ENCODE measurements at regions not wholly inside any gene's neighbourhood (a gene's known extent, or its start where the extent isn't known, plus 50 kb on each side); places are given as distances from the start of the nearest gene placed in this dataset.

DNA sequence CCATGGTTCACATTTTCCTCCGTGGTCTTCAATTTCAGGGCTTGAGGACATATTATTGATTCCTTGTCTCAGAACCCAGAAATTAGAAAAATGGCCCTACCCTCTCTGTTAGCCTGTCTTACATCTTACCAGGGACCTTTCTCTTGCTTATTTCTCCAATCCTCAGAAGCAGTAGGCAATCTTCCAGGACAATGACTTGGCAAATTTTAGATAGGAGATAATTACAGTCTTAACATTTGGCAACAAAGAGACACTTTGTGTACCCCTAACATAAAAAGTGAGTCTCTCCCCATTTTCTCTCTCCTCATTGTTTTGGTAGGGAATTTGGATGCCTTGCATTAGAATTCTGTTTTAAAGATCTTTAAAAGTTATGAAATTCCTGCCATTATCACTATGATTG is 778.1 kb upstream of the SLIT2 start:
- TF ChIP-seq, protein P1, sequence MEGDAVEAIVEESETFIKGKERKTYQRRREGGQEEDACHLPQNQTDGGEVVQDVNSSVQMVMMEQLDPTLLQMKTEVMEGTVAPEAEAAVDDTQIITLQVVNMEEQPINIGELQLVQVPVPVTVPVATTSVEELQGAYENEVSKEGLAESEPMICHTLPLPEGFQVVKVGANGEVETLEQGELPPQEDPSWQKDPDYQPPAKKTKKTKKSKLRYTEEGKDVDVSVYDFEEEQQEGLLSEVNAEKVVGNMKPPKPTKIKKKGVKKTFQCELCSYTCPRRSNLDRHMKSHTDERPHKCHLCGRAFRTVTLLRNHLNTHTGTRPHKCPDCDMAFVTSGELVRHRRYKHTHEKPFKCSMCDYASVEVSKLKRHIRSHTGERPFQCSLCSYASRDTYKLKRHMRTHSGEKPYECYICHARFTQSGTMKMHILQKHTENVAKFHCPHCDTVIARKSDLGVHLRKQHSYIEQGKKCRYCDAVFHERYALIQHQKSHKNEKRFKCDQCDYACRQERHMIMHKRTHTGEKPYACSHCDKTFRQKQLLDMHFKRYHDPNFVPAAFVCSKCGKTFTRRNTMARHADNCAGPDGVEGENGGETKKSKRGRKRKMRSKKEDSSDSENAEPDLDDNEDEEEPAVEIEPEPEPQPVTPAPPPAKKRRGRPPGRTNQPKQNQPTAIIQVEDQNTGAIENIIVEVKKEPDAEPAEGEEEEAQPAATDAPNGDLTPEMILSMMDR (IDR thresholded peaks at IDR 0.05) = no peak
- TF ChIP-seq POLR2A (IDR thresholded peaks at IDR 0.05) = no peak

All from heart left ventricle (tissue), 13 donors.